ENCODE measurements at regions not wholly inside any gene's neighbourhood (a gene's known extent, or its start where the extent isn't known, plus 50 kb on each side); places are given as distances from the start of the nearest gene placed in this dataset.

DNA sequence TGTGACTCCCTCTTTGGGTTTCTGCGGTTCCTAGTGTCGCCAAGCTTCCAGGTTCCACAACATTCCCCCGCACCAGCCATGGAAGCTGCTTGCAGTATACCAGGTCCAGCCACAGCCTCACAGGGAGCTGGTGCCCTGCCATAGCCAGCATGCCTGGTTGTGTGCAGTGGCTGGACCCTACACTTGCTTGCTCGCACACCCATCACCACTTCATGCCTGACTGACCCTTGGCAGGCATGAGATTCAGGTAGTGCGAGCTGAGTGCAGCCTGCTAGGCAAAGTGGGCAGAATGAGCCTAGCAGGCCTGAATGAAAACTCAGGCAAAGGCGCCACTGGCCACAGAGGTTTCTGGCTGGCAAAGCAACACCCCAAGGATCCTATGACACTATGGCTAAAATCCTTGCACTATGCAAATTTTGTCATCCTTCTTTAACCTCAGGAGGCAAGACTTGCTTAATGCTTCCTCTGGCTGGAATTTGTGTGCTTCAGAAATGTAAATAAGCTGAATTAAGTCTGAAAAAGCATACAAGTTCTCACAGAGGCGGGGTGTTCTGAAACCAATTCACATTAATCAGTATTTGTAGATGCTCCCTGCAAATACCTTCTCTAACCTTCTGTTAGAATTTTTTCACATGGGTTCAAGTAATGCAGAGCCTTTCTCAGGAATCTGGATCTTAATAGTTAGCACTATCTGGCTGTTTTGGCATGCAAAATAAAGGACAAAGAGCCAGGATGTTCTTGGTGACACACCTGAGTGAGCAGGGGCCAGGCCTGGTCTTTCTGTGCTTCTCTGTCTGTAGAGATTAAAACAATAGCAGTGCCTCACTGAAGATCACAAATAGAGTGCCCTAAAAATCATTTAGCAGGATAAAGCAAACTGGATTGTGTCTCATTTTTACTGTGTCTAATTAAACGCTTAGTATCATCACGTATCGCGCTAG is 256.9 kb downstream of the GPATCH2 start:
- no peak for DNase-seq (ENCODE audit: low spot score)

DNA sequence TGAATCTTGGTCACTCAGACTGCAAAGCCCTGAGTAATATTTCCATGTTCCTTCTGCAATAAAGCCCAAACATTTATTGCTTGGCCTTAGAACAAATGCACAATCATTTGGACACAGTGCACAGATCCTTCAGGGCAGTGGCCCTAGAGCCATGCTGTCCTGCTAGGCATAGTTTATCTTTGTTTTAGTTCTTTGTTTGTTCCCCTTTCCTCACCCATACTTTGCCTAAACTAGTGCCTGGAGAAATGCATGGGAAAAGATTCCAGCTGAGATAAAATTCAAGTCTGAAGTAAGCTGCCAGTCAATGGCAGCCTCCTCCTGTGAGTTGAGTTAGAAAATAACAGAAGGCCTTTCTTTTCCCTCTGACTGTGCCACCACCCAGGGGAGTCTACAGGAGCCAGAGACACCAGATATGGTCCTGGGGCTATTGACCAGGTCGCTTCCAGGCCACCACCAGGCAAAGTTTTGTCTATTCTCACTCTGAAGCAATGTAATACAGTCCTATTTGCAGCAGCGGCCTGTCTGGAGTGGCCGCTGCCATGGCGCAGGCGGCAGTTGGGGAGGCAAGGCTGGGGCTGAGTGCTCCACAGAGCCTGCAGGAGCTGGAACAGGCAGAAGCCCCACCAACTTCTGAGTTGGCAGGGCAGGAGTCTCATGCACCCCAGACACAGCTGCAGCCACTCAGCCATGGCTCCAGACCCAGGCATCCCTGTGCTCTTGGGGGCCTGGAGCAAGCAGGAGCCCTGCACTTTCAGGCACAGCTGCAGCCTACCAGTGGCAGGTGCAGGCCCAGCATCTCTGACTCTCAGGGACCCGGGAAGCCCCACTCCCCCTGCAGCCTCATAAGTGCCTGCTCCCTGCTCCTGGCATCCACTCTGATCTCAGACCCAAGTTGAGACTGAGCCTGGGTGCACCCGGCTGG is 258.6 kb downstream of the GPATCH2 start:
- DNase-seq (ENCODE audit: low spot score): no peak

DNA sequence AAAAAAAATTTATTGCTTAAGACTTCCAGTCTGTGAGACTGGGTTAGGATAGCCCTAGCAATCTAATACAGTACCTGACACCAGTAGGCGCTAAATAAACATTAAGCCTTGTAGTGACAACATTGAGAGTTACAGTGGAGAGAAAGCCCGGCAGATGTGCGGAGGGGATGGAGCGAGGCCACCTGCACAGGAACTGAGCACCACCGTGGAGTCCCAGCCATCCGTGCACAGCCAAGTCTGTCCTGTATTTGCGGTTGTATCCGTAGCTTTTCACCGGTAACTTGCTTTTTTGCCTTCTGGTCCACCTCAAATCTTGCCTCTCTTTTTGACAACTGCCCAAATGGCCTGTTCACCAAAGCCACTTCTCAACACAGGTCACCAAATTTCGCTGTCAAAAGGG is 260.1 kb downstream of the GPATCH2 start:
- DNase-seq (ENCODE audit: low spot score): no peak

DNA sequence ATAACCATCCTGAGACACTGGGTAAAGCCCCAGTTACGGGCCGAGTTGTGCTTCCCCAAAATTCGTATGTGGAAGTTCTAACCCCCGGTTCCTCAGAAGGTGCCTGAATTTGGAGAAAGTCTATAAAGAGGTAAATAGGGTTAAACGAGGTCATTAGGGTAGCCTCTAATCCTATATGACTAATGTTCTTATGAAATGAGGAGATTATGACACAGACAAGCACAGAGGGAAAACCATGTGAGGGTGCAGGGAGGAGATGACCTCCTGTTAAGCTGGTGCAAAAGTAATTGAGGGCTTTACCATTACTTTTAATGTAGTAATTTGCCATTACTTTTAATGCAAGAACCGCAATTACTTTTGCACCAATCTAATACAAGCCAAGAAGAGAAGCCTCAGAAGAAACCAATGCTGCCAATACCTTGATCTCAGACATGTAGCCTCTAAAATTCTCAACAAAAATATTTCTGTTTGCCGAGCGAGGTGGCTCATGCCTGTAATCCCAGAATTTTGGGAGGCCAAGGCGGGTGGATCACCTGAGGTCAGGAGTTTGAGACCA is 260.8 kb downstream of the GPATCH2 start:
- DNase-seq (ENCODE audit: low spot score): no peak

DNA sequence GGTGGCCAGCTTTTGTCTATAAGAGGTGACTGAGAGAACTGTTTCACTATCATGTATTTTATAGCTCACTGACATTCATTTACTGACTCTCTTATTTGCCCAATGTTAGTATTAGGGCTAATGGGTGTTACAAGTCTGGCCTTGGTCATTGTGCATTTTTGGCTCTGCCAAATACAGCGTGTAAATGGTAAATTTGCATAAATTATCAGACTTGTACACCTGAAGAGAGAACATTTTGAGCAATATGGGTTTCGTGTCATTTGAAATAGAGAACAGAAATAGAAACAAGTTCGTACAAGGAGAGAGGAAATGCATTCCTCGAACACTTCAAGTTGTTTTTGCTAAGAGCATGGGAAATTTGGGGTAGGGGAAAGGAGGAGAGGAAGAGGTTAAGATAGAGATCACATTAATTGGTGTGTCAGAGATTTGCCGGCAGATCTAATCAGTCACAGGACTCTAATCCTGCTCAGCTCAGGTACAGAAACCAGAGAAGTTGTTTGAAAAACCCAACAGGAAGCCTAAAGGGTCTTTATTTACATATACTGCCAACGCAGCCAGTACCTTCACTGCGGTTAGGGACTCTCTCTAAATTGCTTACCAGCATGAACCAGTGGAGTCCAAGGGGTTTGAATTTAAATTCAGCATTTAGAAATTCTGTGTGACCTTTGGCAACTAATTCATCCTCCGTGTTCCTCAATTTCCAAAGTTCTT is 261.5 kb downstream of the GPATCH2 start:
- no peak for DNase-seq (ENCODE audit: low spot score)

DNA sequence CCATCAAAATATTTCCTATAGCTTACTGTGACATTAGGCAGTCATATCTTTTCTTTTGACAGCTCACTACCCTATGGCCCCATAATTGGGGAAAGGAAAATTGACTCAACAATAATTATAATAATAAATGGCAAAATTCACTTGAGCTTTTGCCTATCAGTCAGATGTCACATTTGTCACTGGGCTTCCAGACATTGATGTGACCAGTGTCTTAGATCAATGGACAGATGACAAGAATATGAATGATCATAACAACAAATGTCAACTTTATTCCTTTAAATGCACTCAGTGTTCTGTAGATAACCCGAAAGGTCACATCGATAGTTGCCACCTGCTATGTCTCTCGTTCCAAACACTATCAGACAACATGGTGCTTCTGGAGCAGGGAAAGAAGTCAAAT is 266.7 kb downstream of the GPATCH2 start:
- DNase-seq (ENCODE audit: low spot score): no peak

DNA sequence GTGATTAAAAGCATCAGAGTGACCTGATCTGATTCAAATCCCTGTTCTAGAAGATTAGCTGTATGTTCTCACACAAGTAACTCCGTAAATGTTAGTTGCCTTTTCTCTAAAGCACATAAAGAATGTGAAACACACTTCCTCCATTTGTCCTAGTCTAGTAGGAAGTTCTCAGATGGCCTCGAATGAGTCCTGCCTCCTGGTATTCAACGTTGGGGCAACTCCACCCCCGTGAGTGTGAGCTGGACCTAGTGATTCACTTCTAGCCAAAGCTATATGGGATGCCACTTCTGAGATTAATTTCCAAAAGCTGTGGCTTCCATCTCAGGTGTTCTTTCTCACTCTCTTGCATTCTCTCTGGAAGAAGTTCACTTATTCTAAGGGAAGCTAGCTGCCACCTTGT is 267.6 kb downstream of the GPATCH2 start:
- DNase-seq (ENCODE audit: low spot score): no peak

DNA sequence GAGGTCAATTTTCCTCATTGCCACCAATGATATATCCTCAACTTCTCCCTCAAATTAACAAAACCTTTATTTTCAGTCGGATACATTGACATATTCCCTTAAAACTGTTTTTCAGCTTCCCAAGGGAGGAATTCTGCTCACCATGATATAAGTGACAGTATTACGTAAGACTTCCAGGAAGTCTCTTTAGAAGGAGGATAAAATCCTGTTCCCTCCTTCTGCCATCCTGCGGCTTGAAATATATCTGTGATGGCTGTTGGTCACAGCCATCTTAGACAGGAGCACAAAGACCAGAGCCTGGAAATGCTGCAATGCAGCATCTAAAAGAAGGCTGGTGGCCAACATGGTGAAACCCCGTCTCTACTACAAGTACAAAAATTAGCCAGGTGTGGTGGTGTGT is 270.4 kb downstream of the GPATCH2 start:
- no peak for DNase-seq (ENCODE audit: low spot score)

DNA sequence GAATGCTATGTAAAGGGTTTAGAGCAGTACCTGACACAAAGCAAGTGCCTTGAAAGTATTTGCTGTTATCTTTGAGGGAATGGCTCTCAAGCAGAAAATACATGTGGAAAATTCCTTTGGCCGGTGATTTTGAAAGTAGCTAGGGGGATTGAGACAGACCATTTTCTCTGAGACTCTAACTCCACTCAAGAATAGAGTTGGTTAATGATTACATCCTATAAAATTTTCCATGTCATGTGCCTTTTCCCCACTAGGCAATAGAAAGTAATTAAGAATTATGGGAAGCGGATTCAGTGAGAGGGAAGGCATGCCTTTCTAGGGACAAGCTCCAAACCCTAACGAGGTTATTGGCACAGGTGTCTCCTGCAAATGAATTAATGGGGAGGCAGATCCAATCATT is 276.0 kb downstream of the GPATCH2 start:
- no peak for DNase-seq (ENCODE audit: low spot score)

DNA sequence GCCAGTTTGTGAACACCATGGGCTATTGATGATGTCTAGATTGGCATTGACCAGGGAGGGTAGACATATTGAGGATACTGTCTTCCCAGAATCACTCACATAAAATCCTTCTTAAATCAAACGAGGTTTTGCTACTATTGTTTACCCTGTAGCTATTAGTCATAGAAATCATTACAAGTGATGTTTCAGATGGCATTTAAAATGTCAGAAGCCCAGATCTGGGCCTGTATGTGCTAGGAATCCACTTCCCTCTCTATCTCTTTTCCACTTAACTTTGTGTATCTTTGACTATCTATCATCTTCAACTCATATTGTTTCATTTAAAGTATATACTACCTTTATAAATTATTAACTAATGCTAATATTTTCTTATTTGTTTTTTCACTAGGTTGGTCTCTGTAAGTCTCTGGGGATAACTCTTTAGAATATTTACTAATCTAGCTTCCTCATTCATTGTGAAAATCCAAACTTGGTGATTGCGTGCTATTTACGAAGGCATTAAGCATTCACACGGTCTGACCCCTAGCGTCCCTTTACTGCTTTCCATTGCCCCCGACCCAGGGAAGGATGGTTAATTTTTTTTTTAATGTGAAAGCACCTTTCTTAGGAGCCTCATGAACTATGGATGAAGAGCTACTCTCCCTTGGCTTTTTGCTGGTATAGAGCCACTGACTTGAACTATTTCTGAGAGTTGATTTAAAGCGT is 281.8 kb downstream of the GPATCH2 start:
- no peak for DNase-seq (ENCODE audit: low spot score)

DNA sequence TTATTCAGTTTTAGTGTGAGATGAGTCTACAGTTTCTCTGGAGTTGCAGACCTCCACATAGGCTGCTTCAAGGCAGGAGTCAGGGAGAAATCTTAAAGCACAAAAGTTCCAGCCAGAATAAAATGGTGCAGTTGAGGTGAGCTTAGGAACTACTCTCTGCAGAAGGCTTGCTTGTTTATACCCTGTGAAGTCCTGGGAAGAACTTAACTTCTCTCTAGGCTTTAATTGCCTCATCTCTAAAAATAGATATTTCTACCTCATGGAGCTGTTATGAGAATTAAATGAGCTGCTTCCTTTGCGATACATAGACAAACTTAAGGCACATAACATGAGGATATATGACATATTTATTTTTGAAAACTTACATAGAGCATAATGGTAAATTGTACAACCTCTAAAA is 286.2 kb downstream of the GPATCH2 start:
- DNase-seq (ENCODE audit: low spot score): no peak

DNA sequence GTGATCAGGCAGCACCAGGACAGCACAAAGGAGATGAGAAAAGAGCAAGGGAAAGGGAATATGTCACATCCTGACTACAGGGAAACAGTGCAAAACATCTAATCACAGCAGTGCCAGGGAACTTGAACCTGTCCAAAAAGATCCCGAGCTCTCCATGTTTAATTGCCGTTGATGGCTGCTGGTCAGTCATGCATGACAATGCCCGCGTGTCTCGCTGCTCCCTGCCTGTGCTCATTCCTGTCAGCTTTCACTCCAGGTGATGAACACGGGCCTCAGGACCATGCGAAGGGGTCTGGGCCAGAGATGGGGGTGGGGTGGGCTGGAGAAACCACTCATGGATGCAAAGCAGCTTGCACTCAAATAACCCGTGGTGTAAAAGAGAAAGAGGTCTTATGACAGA is 287.0 kb downstream of the GPATCH2 start:
- no peak for DNase-seq (ENCODE audit: low spot score)

DNA sequence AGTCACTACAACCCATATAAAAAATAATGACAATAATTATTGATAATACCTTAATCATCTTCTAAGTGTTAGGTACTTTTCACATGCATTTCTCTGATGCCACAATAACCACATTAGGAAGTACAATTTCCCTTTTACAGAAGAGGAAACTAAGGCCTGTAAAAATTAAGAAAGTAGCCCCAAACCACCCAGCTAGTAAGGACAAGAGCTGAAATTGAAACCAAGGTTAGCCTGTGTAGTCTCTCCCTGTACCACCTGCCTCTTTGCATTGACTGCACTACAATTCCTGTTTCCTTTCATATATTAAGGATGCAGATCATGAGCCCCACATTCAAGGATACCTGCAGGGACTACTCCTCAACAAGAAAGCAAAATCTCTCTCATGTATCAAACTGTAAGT is 288.8 kb downstream of the GPATCH2 start:
- no peak for DNase-seq (ENCODE audit: low spot score)

DNA sequence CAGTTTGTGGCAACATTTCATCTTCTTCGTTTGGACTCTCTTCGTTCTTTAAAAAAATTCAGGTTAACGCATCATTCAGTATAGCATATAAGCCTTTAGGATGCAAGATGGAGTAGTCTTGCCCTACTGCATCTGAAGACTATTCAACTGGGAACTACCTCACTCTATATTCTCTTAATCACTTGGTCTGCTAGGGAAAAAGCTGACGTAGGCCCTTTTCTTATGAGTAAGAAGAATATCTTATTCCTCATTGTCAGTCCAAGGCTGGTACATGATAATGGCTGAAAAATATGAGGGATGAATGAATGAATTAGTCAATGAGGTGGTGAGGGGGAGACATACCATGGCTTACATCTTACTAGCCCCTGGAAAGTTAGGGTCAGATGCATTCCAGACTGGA is 294.2 kb downstream of the GPATCH2 start:
- no peak for DNase-seq (ENCODE audit: low spot score)

DNA sequence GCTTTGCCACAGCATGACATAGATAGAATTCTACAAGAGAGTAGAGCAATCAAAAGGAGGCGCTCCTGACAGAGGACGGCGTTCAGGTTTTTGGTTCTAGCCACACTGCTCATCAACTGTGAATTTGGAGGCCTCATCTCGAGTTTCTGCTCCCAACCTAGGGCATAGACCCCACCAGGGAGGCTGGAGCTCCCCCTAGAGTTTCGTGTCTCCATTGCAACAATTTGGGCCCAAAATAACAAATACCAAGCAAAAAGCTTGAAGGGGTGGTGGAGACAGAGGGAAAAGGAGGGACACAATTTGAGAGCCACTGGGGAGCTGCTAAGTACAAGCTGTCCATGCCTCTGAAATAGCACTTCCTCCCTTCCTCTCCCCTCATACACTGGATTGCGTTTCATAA is 297.0 kb downstream of the GPATCH2 start:
- DNase-seq (ENCODE audit: low spot score): peak; percentile 29

DNA sequence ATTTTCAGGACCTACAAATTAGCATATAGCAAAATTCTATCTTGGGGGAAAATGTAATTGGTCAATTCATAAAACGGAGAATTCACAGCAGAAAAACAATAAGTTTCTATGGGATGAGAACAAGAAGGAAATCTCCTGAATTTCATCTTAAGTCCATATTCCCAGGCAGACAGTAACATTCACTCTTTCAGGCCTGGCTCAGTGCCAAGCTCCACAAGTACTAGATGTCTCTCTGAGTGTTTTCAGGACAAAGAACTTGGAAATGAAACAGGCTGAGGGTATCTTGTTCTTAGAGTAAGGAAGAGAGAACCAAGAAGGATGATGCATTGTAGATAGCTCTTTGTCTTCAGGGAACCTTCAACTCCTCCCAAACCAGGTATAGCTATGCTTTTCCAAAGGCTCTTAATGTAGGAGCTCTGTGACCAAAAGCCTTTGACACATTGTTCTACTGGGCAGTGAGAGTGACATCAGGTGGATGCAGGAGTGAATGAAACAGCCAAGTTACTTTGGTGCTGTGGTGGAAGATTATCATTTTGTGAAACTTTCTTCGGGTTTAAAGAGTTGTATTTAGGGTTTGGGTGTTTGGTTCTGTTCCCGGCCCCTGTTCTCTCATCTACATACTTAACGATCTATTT is 298.3 kb downstream of the GPATCH2 start:
- no peak for DNase-seq (ENCODE audit: low spot score)

DNA sequence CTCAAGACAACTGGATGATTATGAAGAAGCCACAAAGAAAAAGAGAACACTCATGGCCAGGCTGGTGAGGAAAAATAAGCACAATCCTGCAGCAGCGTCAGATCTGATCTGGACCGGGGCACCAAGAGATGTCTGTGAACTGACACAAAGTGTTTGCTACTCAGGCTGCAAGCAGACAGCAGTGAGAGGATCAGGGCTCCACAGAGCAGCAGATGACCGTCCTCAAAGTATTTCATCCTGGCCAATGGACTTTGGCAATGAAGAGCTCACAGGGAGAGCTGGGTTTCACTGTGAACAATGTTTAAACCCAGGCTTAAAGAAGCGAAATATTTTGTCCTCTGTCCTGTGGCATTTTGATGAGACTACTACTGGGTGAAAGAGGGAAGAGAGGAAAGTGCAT is 299.2 kb downstream of the GPATCH2 start:
- DNase-seq (ENCODE audit: low spot score): no peak

DNA sequence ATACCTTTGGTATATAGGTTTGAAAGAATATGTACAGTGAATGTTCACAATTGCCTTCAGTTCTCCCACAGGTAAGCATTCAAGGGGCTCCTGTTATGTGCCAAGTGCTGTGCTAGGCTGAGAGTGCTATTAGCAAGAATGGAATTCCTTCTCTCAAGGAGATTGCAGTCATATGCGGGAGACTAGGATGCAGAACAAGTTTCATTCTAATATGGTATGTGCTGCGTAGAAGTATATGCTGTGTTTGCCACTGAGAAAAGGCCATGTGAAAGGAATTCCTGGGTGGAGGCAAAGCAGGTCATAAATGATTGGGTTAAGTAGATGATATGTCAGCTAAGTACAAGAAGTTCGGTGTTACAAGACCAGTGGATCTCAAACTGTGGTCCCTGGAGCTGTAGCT is 303.0 kb downstream of the GPATCH2 start:
- no peak for DNase-seq (ENCODE audit: low spot score)

DNA sequence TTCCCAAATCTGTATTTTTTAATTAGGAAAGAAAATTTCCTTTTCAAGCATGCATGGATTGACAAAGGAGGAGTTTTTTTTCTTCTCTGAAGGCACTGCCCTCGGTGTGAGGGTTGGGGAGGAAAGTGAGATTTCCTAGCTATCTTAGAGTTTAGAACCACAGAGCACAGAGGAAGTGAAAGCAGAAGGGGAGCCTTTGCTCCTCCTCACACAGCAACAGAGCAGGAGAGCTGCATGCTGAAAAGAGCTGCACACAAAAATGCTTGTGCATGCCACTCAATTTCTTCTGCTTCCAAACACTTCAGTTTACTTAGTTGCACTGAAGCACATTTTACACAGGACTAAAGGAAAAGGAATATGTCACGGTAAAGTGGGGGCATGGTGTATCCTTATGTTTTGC is 308.1 kb downstream of the GPATCH2 start:
- DNase-seq (ENCODE audit: low spot score): peak; percentile 31

DNA sequence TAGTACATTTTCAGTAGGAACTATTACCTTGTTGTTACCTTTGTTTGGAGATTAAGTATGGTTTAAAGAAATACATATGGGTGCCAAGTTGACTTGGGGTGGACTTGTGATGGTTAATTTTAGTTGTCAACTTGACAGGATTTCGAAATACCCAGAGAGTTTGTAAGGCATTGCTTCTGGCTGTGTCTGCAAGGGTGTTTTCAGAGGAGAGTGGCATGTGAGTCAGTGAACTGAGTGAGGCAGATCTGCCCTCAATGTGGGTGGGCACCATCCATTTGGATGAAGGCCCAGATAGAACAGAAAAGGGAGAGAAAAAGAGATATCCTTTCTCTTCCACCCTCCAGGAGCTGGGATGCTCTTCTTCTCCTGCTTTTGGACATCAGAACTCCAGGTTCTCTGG is 315.5 kb downstream of the GPATCH2 start:
- DNase-seq (ENCODE audit: low spot score): no peak

DNA sequence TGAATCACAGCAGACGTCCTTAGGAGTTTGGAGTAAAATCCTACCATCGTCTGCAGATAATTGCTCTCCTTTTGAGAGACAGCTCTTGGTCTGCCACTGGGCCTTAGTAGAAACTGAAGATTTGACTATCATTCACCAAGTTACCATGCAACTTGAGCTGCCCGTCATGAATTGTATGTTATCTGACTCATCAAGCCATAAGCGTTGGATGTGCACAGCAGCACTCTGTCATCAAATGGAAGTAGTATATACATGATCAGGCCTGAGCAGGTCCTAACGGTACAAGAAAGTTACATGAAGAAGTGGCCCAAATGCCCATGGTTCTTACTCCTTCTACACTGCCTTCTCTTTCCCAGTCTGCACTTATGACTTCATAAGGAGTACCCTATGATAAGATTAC is 317.8 kb downstream of the GPATCH2 start:
- no peak for DNase-seq (ENCODE audit: low spot score)

Data from globus pallidus (tissue), 1 donor.